Spleen (tissue), 7 donors: ENCODE measurements at regions not wholly inside any gene's neighbourhood (a gene's known extent, or its start where the extent isn't known, plus 50 kb on each side); places are given as distances from the start of the nearest gene placed in this dataset.

Experiments used
- CTCF ChIP-seq, 11 experiments: fragments of 200-600 bp in 7 of 11; fragments of 450-650 bp in 4 of 11; sonication (generic) in 4 of 11; IDR thresholded peaks in 8 of 11; conservative IDR thresholded peaks in 3 of 11; 1 replicate in 7 of 11; 2 replicates in 4 of 11; pipeline versions ENCODE4 v1.4.0 to v1.8.0; 2016 to 2021; ENCODE audit warnings: antibody characterized with exemption in 11 of 11, inconsistent platforms in 4 of 11, mild to moderate bottlenecking in 1 of 11
- POLR2A ChIP-seq, 3 donors: fragments of 450-650 bp; IDR thresholded peaks; one replicate each; pipeline ENCODE4 v1.5.1; 2017; ENCODE audit warnings: antibody characterized with exemption in 3 of 3, mild to moderate bottlenecking in 1 of 3
- donor health status: DM: no; HTN: no; CAD: no; lungs with moderate emphysema.
- donor health status: DM: no; HTN: no; CAD: no.
- donor health status: DM: no; HTN: no; CAD: no.

GRCh38 chr2:120922571-120923332 lies 187.1 kb downstream of the GLI2 start:
- no peak for TF ChIP-seq CTCF (IDR thresholded peaks at IDR 0.05 in 8 of 11, conservative IDR thresholded peaks at IDR 0.05 in 3 of 11)
- TF ChIP-seq POLR2A (IDR thresholded peaks at IDR 0.05) = no peak
